GM10266 (cell line): ENCODE measurements at regions not wholly inside any gene's neighbourhood (a gene's known extent, or its start where the extent isn't known, plus 50 kb on each side); places are given as distances from the start of the nearest gene placed in this dataset.
"Not testable (repeated sequence)": the region's sequence is repeated elsewhere in the genome, so short reads cannot be mapped to it uniquely, and the experiment has no call there.

Source experiments
- DNase-seq: peaks from one replicate; pipeline ENCODE4 v3.0.0; 2012; ENCODE audit errors: extremely low spot score
- CTCF ChIP-seq: IDR thresholded peaks from 2 replicates; pipeline ENCODE4 v1.5.1; 2012; ENCODE audit warnings: mild to moderate bottlenecking, low read depth; ENCODE audit not compliant: control insufficient read depth, insufficient read depth; ENCODE audit errors: missing control alignments

GRCh38 chr1:98110674-98111073 is 189.8 kb upstream of the DPYD start:
- TF ChIP-seq CTCF, result no peak
- no peak for DNase-seq

DNA sequence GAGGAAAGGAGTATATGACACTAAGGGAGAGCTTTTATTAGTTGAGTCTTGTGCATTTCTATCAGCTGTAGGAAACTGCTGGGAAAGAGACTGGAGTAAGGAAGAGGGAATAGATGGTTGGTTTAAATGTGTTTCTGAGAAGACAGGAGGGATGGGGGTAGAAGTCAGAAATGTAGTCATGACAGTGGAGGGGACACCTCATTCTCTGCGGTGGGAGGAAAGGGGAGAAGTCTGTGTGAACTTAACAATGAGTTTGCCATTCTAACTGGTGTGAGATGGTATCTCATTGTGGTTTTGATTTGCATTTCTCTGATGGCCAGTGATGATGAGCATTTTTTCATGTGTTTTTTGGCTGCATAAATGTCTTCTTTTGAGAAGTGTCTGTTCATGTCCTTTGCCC is 187.5 kb upstream of the DPYD start:
- DNase-seq, result not testable (repeated sequence)

- DNase-seq, result no peak
- no peak for TF ChIP-seq CTCF
These were observed 186.4 kb upstream of the DPYD start for GRCh38 chr1:98107256-98107655.

- no peak for TF ChIP-seq CTCF
- no peak for DNase-seq
These were observed 183.5 kb upstream of the DPYD start for GRCh38 chr1:98104289-98104688.

DNA sequence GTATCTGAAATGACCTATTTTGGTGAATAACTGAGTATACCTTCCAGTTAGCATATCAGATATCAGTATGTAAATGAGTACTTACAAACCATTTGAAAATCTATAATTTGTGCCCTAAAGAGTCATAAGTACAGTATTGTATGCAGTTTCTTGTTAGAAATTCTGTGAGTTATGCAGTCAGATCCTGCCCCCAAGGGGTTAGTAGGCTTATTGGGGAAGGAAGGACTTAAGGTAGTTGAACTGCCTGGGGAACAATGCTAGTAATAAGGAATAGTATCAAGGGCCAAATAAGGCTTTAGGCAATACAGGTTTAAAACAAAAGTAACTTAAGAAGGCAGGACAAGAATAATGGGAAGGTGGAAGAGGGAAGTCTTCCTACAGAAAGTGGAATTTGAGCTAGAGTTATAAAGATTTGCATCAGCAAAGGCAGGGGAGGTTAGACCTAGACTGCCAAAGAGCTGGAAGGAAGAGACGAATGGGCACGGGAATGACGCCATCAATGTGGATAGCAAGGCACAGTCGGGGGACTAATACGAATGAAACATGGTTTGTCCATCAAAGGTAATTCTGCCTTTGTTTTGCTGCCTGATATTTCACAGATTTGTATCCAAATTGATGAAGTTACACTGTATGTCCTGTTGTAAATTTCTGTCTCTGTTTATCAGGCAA is 182.9 kb upstream of the DPYD start:
- no peak for TF ChIP-seq CTCF
- no peak for DNase-seq

DNA sequence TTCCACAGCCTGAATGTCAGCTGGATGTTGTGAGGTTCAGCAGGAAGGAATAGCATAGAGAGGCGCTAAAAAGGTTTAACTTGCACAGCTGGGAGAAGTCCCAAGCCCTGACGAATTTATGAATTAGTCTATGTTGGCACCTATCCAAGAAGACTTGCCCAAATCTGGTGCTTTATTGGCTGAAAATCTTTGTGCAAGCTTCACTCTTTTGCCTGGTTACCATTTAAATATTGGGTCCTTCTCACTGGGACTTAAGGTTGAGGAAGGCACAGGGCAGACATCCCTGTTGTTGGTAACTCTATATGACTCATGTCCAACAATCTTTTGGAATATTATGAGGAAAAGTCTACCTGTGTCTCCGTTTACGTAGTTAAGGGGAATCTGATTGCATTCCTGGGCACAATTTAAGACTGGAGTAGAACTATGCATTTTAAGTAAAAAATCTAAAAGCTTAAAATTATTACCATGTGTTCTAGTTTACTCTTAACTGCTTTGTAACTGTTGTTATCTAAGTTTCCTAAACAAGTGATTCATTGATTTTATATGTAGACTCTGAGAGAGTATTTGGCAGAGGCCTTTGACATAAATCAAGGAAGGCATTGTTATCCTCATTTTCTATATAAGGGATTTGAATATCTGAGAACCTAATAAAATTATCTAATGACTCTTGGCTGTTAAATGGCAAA is 181.7 kb upstream of the DPYD start:
- TF ChIP-seq CTCF, result no peak
- no peak for DNase-seq

- DNase-seq, result no peak
- no peak for TF ChIP-seq CTCF
These were observed 180.5 kb upstream of the DPYD start for GRCh38 chr1:98101364-98101763.
